Keratinocyte (primary cell): ENCODE measurements at regions not wholly inside any gene's neighbourhood (a gene's known extent, or its start where the extent isn't known, plus 50 kb on each side); places are given as distances from the start of the nearest gene placed in this dataset.

Experiments used
- DNase-seq: peaks from one replicate; pipeline ENCODE4 v3.0.0-alpha.2; 2011; ENCODE audit warnings: low read depth, missing footprints, low spot score
- FAIRE-seq: peaks from 2 replicates; lab custom pipeline; 2011; peaks lifted over from hg19 to GRCh38; lab: Jason Lieb, UNC
- H2AFZ ChIP-seq: 2 replicates; pipeline ENCODE4 v1.6.0; 2012; ENCODE audit warnings: low read length, control low read depth, inconsistent platforms; ENCODE audit not compliant: control insufficient read depth
- H3K27ac ChIP-seq: 2 replicates; pipeline ENCODE4 v1.5.1; 2011; ENCODE audit warnings: low read length; ENCODE audit not compliant: control insufficient read depth, insufficient read depth
- H3K27me3 ChIP-seq: 3 replicates; pipeline ENCODE4 v1.6.0; 2011; ENCODE audit warnings: low read length; ENCODE audit not compliant: control insufficient read depth, insufficient read depth; ENCODE audit errors: extremely low read depth
- H3K36me3 ChIP-seq, 2 experiments: 2 replicates in 1 of 2; 3 replicates in 1 of 2; pipeline ENCODE4 v1.5.1; 2011; ENCODE audit warnings: low read length in 2 of 2, mild to moderate bottlenecking in 1 of 2; ENCODE audit not compliant: control insufficient read depth in 2 of 2, insufficient read depth in 2 of 2; ENCODE audit errors: extremely low read depth in 1 of 2
- H3K4me1 ChIP-seq: 3 replicates; pipeline ENCODE4 v1.5.1; 2011; ENCODE audit warnings: low read length; ENCODE audit not compliant: control insufficient read depth, insufficient read depth; ENCODE audit errors: extremely low read depth
- H3K4me2 ChIP-seq: 3 replicates; pipeline ENCODE4 v1.6.0; 2011; ENCODE audit warnings: low read depth, low read length; ENCODE audit not compliant: control insufficient read depth, insufficient read depth; ENCODE audit errors: extremely low read depth
- H3K4me3 ChIP-seq, 3 experiments: fragments of 200-600 bp in 1 of 3; sonication (generic) in 1 of 3; 2 replicates in 2 of 3; 3 replicates in 1 of 3; pipeline ENCODE4 v1.5.1; 2011 to 2016; ENCODE audit warnings: low read length in 3 of 3, mild to moderate bottlenecking in 3 of 3, control low read depth in 2 of 3, inconsistent platforms in 1 of 3, low read depth in 1 of 3, mixed read lengths in 1 of 3, mixed run types in 1 of 3, moderate library complexity in 1 of 3; ENCODE audit not compliant: control insufficient read depth in 2 of 3, insufficient read depth in 2 of 3; ENCODE audit errors: extremely low read depth in 1 of 3
- H3K79me2 ChIP-seq: 2 replicates; pipeline ENCODE4 v1.6.0; 2012; ENCODE audit warnings: low read length; ENCODE audit not compliant: control insufficient read depth, insufficient read depth
- H3K9ac ChIP-seq: 3 replicates; pipeline ENCODE4 v1.6.0; 2011; ENCODE audit warnings: low read length; ENCODE audit not compliant: control insufficient read depth, insufficient read depth; ENCODE audit errors: extremely low read depth
- H3K9me1 ChIP-seq: 3 replicates; pipeline ENCODE4 v1.6.0; 2011; ENCODE audit warnings: low read length; ENCODE audit not compliant: control insufficient read depth, insufficient read depth; ENCODE audit errors: extremely low read depth
- H3K9me3 ChIP-seq: 2 replicates; pipeline ENCODE4 v1.5.1; 2012; ENCODE audit warnings: low read depth, low read length; ENCODE audit not compliant: control insufficient read depth
- H4K20me1 ChIP-seq: 3 replicates; pipeline ENCODE4 v1.6.0; 2011; ENCODE audit warnings: low read length; ENCODE audit not compliant: control insufficient read depth, insufficient read depth; ENCODE audit errors: extremely low read depth
- EZH2 ChIP-seq: IDR thresholded peaks from one replicate; pipeline ENCODE4 v1.6.1; 2012; ENCODE audit warnings: inconsistent platforms, mild to moderate bottlenecking, low read length, moderate library complexity
- dilution Hi-C: fragments of 300-500 bp; cut with MboI; formaldehyde crosslinking; loops from one replicate; pipeline ENCODE4 v1.7.0; 2020; ENCODE audit warnings: low sequenced_read_pairs; ENCODE audit not compliant: extremely low pct_ligation_motif_present
- TF ChIP-seq, protein P1 (sequence below), 3 experiments: IDR thresholded peaks in 1 of 3; conservative IDR thresholded peaks in 1 of 3; optimal IDR thresholded peaks in 1 of 3; 2 replicates in 2 of 3; 3 replicates in 1 of 3; pipeline versions ENCODE3 to v1.5.1; 2011; ENCODE audit warnings: low read length in 3 of 3, mild to moderate bottlenecking in 3 of 3, moderate library complexity in 2 of 3, control low read depth in 1 of 3, inconsistent platforms in 1 of 3; ENCODE audit not compliant: insufficient read depth in 2 of 3; ENCODE audit errors: extremely low read depth in 1 of 3

DNA sequence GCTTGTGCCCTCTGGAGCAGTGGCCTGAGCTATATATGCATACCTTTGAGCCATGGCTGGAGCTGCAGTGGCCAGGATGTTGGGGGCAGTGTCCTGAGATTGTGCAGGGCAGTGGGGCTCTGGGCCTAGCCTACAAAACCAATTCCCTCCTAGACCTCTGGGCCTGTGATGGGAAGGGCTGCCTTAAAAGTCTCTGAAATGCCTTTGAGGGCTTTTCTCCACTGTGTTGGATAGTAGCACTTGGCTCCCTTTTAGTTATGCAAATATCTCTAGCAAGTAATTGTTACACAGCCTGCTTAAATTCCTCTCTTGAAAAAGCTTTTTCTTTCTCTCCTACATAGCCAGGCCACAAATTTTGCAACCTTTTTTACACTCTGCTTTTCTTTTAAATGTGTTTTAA lies 426.4 kb downstream of the ACTR3B start:
- no peak overlapping the region for H3K9ac ChIP-seq
- H4K20me1 ChIP-seq, result no peaks in the 10 kb centered on the region
- no peaks in the 10 kb centered on the region for H3K27me3 ChIP-seq
- H3K4me3 ChIP-seq, result no peak overlapping the region
- DNase-seq (no peak), FAIRE-seq (no peak)
- H3K9me3 ChIP-seq, result no peaks in the 10 kb centered on the region
- no peak overlapping the region for H2AFZ ChIP-seq
- H3K4me2 ChIP-seq, result no peak overlapping the region
- dilution Hi-C loops, result no loop called here
- H3K4me1 ChIP-seq, result no peaks in the 10 kb centered on the region
- no peaks in the 10 kb centered on the region for H3K79me2 ChIP-seq
- H3K27ac ChIP-seq, result no peak overlapping the region
- TF ChIP-seq EZH2, result no peak
- TF ChIP-seq, protein P1, sequence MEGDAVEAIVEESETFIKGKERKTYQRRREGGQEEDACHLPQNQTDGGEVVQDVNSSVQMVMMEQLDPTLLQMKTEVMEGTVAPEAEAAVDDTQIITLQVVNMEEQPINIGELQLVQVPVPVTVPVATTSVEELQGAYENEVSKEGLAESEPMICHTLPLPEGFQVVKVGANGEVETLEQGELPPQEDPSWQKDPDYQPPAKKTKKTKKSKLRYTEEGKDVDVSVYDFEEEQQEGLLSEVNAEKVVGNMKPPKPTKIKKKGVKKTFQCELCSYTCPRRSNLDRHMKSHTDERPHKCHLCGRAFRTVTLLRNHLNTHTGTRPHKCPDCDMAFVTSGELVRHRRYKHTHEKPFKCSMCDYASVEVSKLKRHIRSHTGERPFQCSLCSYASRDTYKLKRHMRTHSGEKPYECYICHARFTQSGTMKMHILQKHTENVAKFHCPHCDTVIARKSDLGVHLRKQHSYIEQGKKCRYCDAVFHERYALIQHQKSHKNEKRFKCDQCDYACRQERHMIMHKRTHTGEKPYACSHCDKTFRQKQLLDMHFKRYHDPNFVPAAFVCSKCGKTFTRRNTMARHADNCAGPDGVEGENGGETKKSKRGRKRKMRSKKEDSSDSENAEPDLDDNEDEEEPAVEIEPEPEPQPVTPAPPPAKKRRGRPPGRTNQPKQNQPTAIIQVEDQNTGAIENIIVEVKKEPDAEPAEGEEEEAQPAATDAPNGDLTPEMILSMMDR (optimal IDR thresholded peaks at IDR 0.05 in 1 of 3, IDR thresholded peaks at IDR 0.05 in 1 of 3, conservative IDR thresholded peaks at IDR 0.05 in 1 of 3; ENCODE audit: extremely low read depth in 1 of 3, insufficient read depth in 2 of 3, low read length in 3 of 3), result no peak
- no peaks in the 10 kb centered on the region for H3K9me1 ChIP-seq
- H3K36me3 ChIP-seq, result no peaks in the 10 kb centered on the region

DNA sequence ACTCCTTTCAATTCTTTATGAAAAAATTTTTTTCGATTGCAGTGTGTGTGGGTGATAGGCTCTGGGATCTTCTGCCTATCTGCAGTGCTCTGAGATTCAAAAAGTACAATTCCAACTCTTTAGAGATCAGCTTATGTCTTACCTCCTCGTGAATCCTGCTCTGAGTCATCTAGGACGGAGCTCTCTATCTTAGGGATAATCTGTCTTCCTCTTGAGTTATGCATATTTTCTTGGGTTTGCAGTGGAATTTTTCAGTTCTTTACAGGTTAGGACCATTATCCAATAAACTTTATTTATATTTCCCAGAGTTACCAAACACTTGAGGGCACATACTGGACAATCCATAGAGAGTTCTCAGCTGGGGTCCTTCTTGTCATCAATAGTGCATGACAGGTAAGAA lies 428.6 kb downstream of the ACTR3B start:
- H3K36me3 ChIP-seq, result no peaks in the 10 kb centered on the region
- H2AFZ ChIP-seq, result no peak overlapping the region
- H3K4me2 ChIP-seq, result no peak overlapping the region
- H3K27me3 ChIP-seq, result no peaks in the 10 kb centered on the region
- dilution Hi-C loops, result no loop called here
- no peaks in the 10 kb centered on the region for H4K20me1 ChIP-seq
- H3K4me3 ChIP-seq, result no peak overlapping the region
- FAIRE-seq (no peak), DNase-seq (no peak)
- no peaks in the 10 kb centered on the region for H3K4me1 ChIP-seq
- no peak overlapping the region for H3K27ac ChIP-seq
- TF ChIP-seq, protein P1 (optimal IDR thresholded peaks at IDR 0.05 in 1 of 3, IDR thresholded peaks at IDR 0.05 in 1 of 3, conservative IDR thresholded peaks at IDR 0.05 in 1 of 3; ENCODE audit: extremely low read depth in 1 of 3, insufficient read depth in 2 of 3, low read length in 3 of 3), result no peak
- no peak for TF ChIP-seq EZH2
- no peaks in the 10 kb centered on the region for H3K9me3 ChIP-seq
- no peaks in the 10 kb centered on the region for H3K79me2 ChIP-seq
- no peak overlapping the region for H3K9ac ChIP-seq
- no peaks in the 10 kb centered on the region for H3K9me1 ChIP-seq
